GM10248 (cell line): ENCODE measurements at regions not wholly inside any gene's neighbourhood (a gene's known extent, or its start where the extent isn't known, plus 50 kb on each side); places are given as distances from the start of the nearest gene placed in this dataset.

ENCODE experiments used
- CTCF ChIA-PET: fragments of 300-600 bp; sonication (Branson Sonifier 250); formaldehyde crosslinking; extraction: SDS; loops from one replicate; lab custom pipeline; 2021; ENCODE audit warnings: antibody characterized with exemption; lab: Yijun Ruan, JAX
- POLR2A ChIA-PET: fragments of 350-650 bp; sonication (Branson Sonifier 250); formaldehyde crosslinking; extraction: SDS; loops from one replicate; lab custom pipeline; 2020; ENCODE audit warnings: antibody characterized with exemption; lab: Yijun Ruan, JAX
- DNase-seq: peaks from one replicate; pipeline ENCODE4 v3.0.0; 2012; ENCODE audit errors: extremely low spot score
- CTCF ChIP-seq: IDR thresholded peaks from 2 replicates; pipeline ENCODE4 v1.5.1; 2012; ENCODE audit warnings: mild to moderate bottlenecking, low read depth; ENCODE audit errors: extremely low read depth, missing control alignments, control extremely low read depth

GRCh38 chr22:47583959-47584562 lies 821.6 kb downstream of the TBC1D22A start:
- DNase-seq, result no peak
- ChIA-PET CTCF (no interaction called here), POLR2A (no interaction called here)
- TF ChIP-seq CTCF, result no peak

GRCh38 chr22:47582067-47582466 lies 819.6 kb downstream of the TBC1D22A start:
- ChIA-PET CTCF (no interaction called here), POLR2A (no interaction called here)
- no peak for DNase-seq
- no peak for TF ChIP-seq CTCF

- no peak for TF ChIP-seq CTCF
- POLR2A ChIA-PET, result no interaction called here
- DNase-seq, result no peak
- CTCF ChIA-PET, result interaction anchor here (0.6 kb wide), 1 partner anchor 1101 kb away, joined by 3 read pairs; no protein-coding TSS in a partner anchor
Measured at GRCh38 chr22:47580121-47580520, 817.7 kb downstream of the TBC1D22A start.

GRCh38 chr22:47576908-47577307 lies 814.5 kb downstream of the TBC1D22A start:
- POLR2A ChIA-PET, result no interaction called here
- DNase-seq, result no peak
- CTCF ChIA-PET, result no interaction called here
- no peak for TF ChIP-seq CTCF

GRCh38 chr22:47575291-47575690 lies 812.8 kb downstream of the TBC1D22A start:
- POLR2A ChIA-PET, result no interaction called here
- no peak for TF ChIP-seq CTCF
- CTCF ChIA-PET, result no interaction called here
- no peak for DNase-seq

GRCh38 chr22:47574556-47574955 lies 812.1 kb downstream of the TBC1D22A start:
- POLR2A ChIA-PET, result no interaction called here
- CTCF ChIA-PET, result no interaction called here

More at GRCh38 chr22:47574556-47574955, 812.1 kb downstream of the TBC1D22A start:
- TF ChIP-seq CTCF, result no peak
- no peak for DNase-seq
